ENCODE measurements at regions not wholly inside any gene's neighbourhood (a gene's known extent, or its start where the extent isn't known, plus 50 kb on each side); places are given as distances from the start of the nearest gene placed in this dataset.
"Not testable (repeated sequence)": the region's sequence is repeated elsewhere in the genome, so short reads cannot be mapped to it uniquely, and the experiment has no call there.

- DNase-seq (ENCODE audit: low read depth in 2 of 2): not testable (repeated sequence)
Observed at GRCh38 chr4:82301390-82301789, 72.4 kb downstream of the HNRNPD start.

GRCh38 chr4:82293304-82293703 lies 80.5 kb downstream of the HNRNPD start:
- DNase-seq (ENCODE audit: low read depth in 2 of 2): no peak

- no peak for DNase-seq (ENCODE audit: low read depth in 2 of 2)
Observed at GRCh38 chr4:82287720-82288119, 86.1 kb downstream of the HNRNPD start.

GRCh38 chr4:82284858-82285805 lies 88.7 kb downstream of the HNRNPD start:
- peak; percentile 98 for DNase-seq (ENCODE audit: low read depth in 2 of 2)

- DNase-seq (ENCODE audit: low read depth in 2 of 2): no peak
Observed at GRCh38 chr4:82284475-82284857, 89.3 kb downstream of the HNRNPD start.

- DNase-seq (ENCODE audit: low read depth in 2 of 2): no peak
Observed at GRCh38 chr4:82282875-82283274, 90.9 kb downstream of the HNRNPD start.

- not testable (repeated sequence) for DNase-seq (ENCODE audit: low read depth in 2 of 2)
Observed at GRCh38 chr4:82279550-82279949, 94.2 kb downstream of the HNRNPD start.

- DNase-seq (ENCODE audit: low read depth in 2 of 2): no peak
Observed at GRCh38 chr4:82276332-82276640, 97.5 kb downstream of the HNRNPD start.

- DNase-seq (ENCODE audit: low read depth in 2 of 2): no peak
Observed at GRCh38 chr4:82275431-82276331, 98.1 kb downstream of the HNRNPD start.

GRCh38 chr4:82274700-82275099 lies 99.1 kb downstream of the HNRNPD start:
- DNase-seq (ENCODE audit: low read depth in 2 of 2): not testable (repeated sequence)

- DNase-seq (ENCODE audit: low read depth in 2 of 2): not testable (repeated sequence)
Observed at GRCh38 chr4:82272523-82272922, 101.3 kb downstream of the HNRNPD start.

GRCh38 chr4:82271915-82272480 lies 101.8 kb downstream of the HNRNPD start:
- not testable (repeated sequence) for DNase-seq (ENCODE audit: low read depth in 2 of 2)

- no peak for DNase-seq (ENCODE audit: low read depth in 2 of 2)
Observed at GRCh38 chr4:82268826-82269193, 105.0 kb downstream of the HNRNPD start.

- peak in 1 of 2 experiments; percentile 10 for DNase-seq (ENCODE audit: low read depth in 2 of 2)
Observed at GRCh38 chr4:82268050-82268825, 105.6 kb downstream of the HNRNPD start.

GRCh38 chr4:82267506-82267905 lies 106.3 kb downstream of the HNRNPD start:
- no peak for DNase-seq (ENCODE audit: low read depth in 2 of 2)

- no peak for DNase-seq (ENCODE audit: low read depth in 2 of 2)
Observed at GRCh38 chr4:82266345-82266744, 107.4 kb downstream of the HNRNPD start.

GRCh38 chr4:82261084-82261483 lies 112.7 kb downstream of the HNRNPD start:
- DNase-seq (ENCODE audit: low read depth in 2 of 2): no peak

- no peak for DNase-seq (ENCODE audit: low read depth in 2 of 2)
Observed at GRCh38 chr4:82260632-82261031, 113.2 kb downstream of the HNRNPD start.

- no peak for DNase-seq (ENCODE audit: low read depth in 2 of 2)
Observed at GRCh38 chr4:82256718-82257117, 117.1 kb downstream of the HNRNPD start.

- no peak for DNase-seq (ENCODE audit: low read depth in 2 of 2)
Observed at GRCh38 chr4:82255657-82256056, 118.1 kb downstream of the HNRNPD start.

GRCh38 chr4:82248903-82249632 lies 124.7 kb downstream of the HNRNPD start:
- no peak for DNase-seq (ENCODE audit: low read depth in 2 of 2)
